Endodermal cell (in vitro differentiated cells): ENCODE measurements at regions not wholly inside any gene's neighbourhood (a gene's known extent, or its start where the extent isn't known, plus 50 kb on each side); places are given as distances from the start of the nearest gene placed in this dataset.

Experiments
- DNase-seq: peaks from one replicate; pipeline ENCODE4 v3.0.0-alpha.2; 2017
- H3K27ac ChIP-seq: 2 replicates; pipeline ENCODE4 v1.5.1; 2013; ENCODE audit warnings: mild to moderate bottlenecking, low read depth, low read length, moderate library complexity
- H3K27me3 ChIP-seq: 2 replicates; pipeline ENCODE4 v1.6.1; 2013; ENCODE audit warnings: mild to moderate bottlenecking, low read length, moderate library complexity; ENCODE audit not compliant: insufficient read depth, control insufficient read depth, poor library complexity, severe bottlenecking
- H3K36me3 ChIP-seq: 2 replicates; pipeline ENCODE4 v1.7.0; 2013; ENCODE audit warnings: mild to moderate bottlenecking, low read length, moderate library complexity; ENCODE audit not compliant: control insufficient read depth, insufficient read depth
- H3K4me1 ChIP-seq: one replicate; pipeline ENCODE4 v1.7.0; 2013; ENCODE audit warnings: low read length; ENCODE audit not compliant: control insufficient read depth, insufficient read depth
- H3K4me3 ChIP-seq: 2 replicates; pipeline ENCODE4 v1.5.1; 2013; ENCODE audit warnings: mild to moderate bottlenecking, low read length, moderate library complexity
- H3K9ac ChIP-seq: 2 replicates; pipeline ENCODE4 v1.6.1; 2013; ENCODE audit warnings: mild to moderate bottlenecking, low read length, moderate library complexity; ENCODE audit not compliant: poor library complexity, severe bottlenecking; ENCODE audit errors: extremely low read depth
- H3K9me3 ChIP-seq: 2 replicates; pipeline ENCODE4 v1.6.1; 2013; ENCODE audit warnings: mild to moderate bottlenecking, low read length, moderate library complexity; ENCODE audit not compliant: control insufficient read depth
- H3K27ac Mint-ChIP-seq: 2 replicates; pipeline ENCODE4 v1.8.0; 2020; ENCODE audit warnings: mixed read lengths
- H3K27me3 Mint-ChIP-seq: 2 replicates; pipeline ENCODE4 v1.8.0; 2021; ENCODE audit warnings: mild to moderate bottlenecking, mixed read lengths; ENCODE audit not compliant: insufficient read depth
- H3K36me3 Mint-ChIP-seq: 2 replicates; pipeline ENCODE4 v1.8.0; 2020; ENCODE audit warnings: low read depth, mixed read lengths
- H3K4me1 Mint-ChIP-seq: 2 replicates; pipeline ENCODE4 v1.8.0; 2020; ENCODE audit warnings: mixed read lengths
- H3K4me3 Mint-ChIP-seq: 2 replicates; pipeline ENCODE4 v1.8.0; 2020; ENCODE audit warnings: mild to moderate bottlenecking, moderate library complexity, mixed read lengths
- H3K9me3 Mint-ChIP-seq: 2 replicates; pipeline ENCODE4 v1.8.0; 2020; ENCODE audit warnings: mild to moderate bottlenecking, mixed read lengths
- CTCF ChIP-seq: fragments of 200-600 bp; sonication (generic); conservative IDR thresholded peaks from 2 replicates; pipeline ENCODE4 v1.5.0; 2021; ENCODE audit warnings: antibody characterized with exemption, mild to moderate bottlenecking
- WGBS, 2 experiments: methylation state at CpG; one replicate each; pipeline versions ENCODE4 v1.1.5 to v1.1.7; 2013; ENCODE audit warnings: missing lambda C conversion rate in 2 of 2, mixed read lengths in 1 of 2; ENCODE audit not compliant: insufficient coverage in 1 of 2, insufficient read length in 1 of 2; 5-methylcytosine and 5-hydroxymethylcytosine counted together

GRCh38 chr4:27293831-27294230 is 433.2 kb downstream of the STIM2 start:
- H3K9me3 Mint-ChIP-seq: no peaks in the 10 kb centered on the region
- Histone ChIP-seq H3K27me3 (no peaks in the 10 kb centered on the region), H3K4me3 (no peak overlapping the region), H3K36me3 (no peaks in the 10 kb centered on the region), H3K4me1 (peaks cover 12% of the 10 kb centered on the region), H3K9ac (no peak overlapping the region), H3K27ac (no peak overlapping the region), H3K9me3 (no peaks in the 10 kb centered on the region)
- no peak for TF ChIP-seq CTCF
- WGBS, 2 experiments: 72% methylated on average over 4 of the region's 4 CpGs; no CpG with 5 or more reads in 1 of the 2 experiments
- no peak overlapping the region for H3K4me3 Mint-ChIP-seq
- DNase-seq: no peak
- H3K4me1 Mint-ChIP-seq: peaks cover 16% of the 10 kb centered on the region
- no peaks in the 10 kb centered on the region for H3K27me3 Mint-ChIP-seq
- H3K36me3 Mint-ChIP-seq: no peaks in the 10 kb centered on the region
- no peak overlapping the region for H3K27ac Mint-ChIP-seq

GRCh38 chr4:27304751-27305150 is 444.1 kb downstream of the STIM2 start:
- Mint-ChIP-seq H3K4me1 (peaks cover 6% of the 10 kb centered on the region), H3K27me3 (no peaks in the 10 kb centered on the region), H3K27ac (no peak overlapping the region), H3K9me3 (peaks cover 10% of the 10 kb centered on the region), H3K4me3 (no peak overlapping the region), H3K36me3 (no peaks in the 10 kb centered on the region)
- Histone ChIP-seq H3K9ac (no peak overlapping the region), H3K9me3 (peaks cover 12% of the 10 kb centered on the region), H3K27ac (no peak overlapping the region), H3K36me3 (no peaks in the 10 kb centered on the region), H3K4me1 (no peaks in the 10 kb centered on the region), H3K4me3 (no peak overlapping the region), H3K27me3 (no peaks in the 10 kb centered on the region)
- no peak for TF ChIP-seq CTCF
- WGBS, 2 experiments: 70 to 100% methylated on average over 1 of the region's 1 CpG
- no peak for DNase-seq

GRCh38 chr4:27305246-27305645 is 444.6 kb downstream of the STIM2 start:
- peaks cover 6% of the 10 kb centered on the region for H3K4me1 Mint-ChIP-seq
- WGBS, 2 experiments: no CpG with 5 or more reads among the region's 1 CpG
- H3K36me3 ChIP-seq: no peaks in the 10 kb centered on the region

More at GRCh38 chr4:27305246-27305645, 444.6 kb downstream of the STIM2 start:
- H3K36me3 Mint-ChIP-seq: no peaks in the 10 kb centered on the region
- no peak for TF ChIP-seq CTCF
- Histone ChIP-seq H3K4me1 (no peaks in the 10 kb centered on the region), H3K27me3 (no peaks in the 10 kb centered on the region), H3K27ac (no peak overlapping the region), H3K4me3 (no peak overlapping the region), H3K9ac (no peak overlapping the region), H3K9me3 (peaks cover 12% of the 10 kb centered on the region)
- peaks cover 10% of the 10 kb centered on the region for H3K9me3 Mint-ChIP-seq
- no peak for DNase-seq
- no peak overlapping the region for H3K27ac Mint-ChIP-seq
- no peaks in the 10 kb centered on the region for H3K27me3 Mint-ChIP-seq
- H3K4me3 Mint-ChIP-seq: no peak overlapping the region
